K562 (cell line): ENCODE measurements at regions not wholly inside any gene's neighbourhood (a gene's known extent, or its start where the extent isn't known, plus 50 kb on each side); places are given as distances from the start of the nearest gene placed in this dataset.

Experiments used
- ATAC-seq: fragments of 200-7000 bp; cut with Tn5 transposase; 3 replicates; pipeline ENCODE4 v1.9.1; 2020; ENCODE audit warnings: moderate library complexity
- BruUV-seq: library from RNA; stranded (reverse); fragments of 400-500 nt; replicated peaks from 2 replicates; lab custom pipeline; 2021; lab: Mats Ljungman, UMichigan
- CTCF ChIA-PET: fragments of 300-600 bp; formaldehyde crosslinking; extraction: SDS; loops from one replicate; lab custom pipeline; 2021; ENCODE audit warnings: low intra/inter-chr PET ratio; lab: Yijun Ruan, JAX
- POLR2A ChIA-PET: fragments of 300-600, 350-650 bp; sonication (Branson Sonifier 250); formaldehyde crosslinking; extraction: SDS; loops from one replicate; lab custom pipeline; 2021; ENCODE audit warnings: antibody characterized with exemption, inconsistent platforms; lab: Yijun Ruan, JAX
- DNase-seq, 4 experiments: peaks; one replicate each; pipeline versions ENCODE4 v3.0.0 to v3.0.0-alpha.2; 2011 to 2018; ENCODE audit warnings: low spot score in 3 of 4, mixed read lengths in 3 of 4; ENCODE audit errors: extremely low read depth in 1 of 4
- FAIRE-seq: peaks from 2 replicates; lab custom pipeline; 2011; peaks lifted over from hg19 to GRCh38; lab: Jason Lieb, UNC
- H2AFZ ChIP-seq: 2 replicates; pipeline ENCODE4 v1.6.0; 2011; ENCODE audit warnings: low read depth, low read length, control low read depth, inconsistent platforms
- H3K27ac ChIP-seq: fragments of 200-600 bp; 3 replicates; pipeline ENCODE4 v1.8.0; 2011; ENCODE audit warnings: low read depth, mild to moderate bottlenecking, control low read depth, inconsistent platforms, low read length, moderate library complexity, mixed read lengths; ENCODE audit errors: extremely low read depth
- H3K27me3 ChIP-seq, 2 experiments: fragments of 300-600 bp in 1 of 2; 2 replicates in 1 of 2; 3 replicates in 1 of 2; pipeline versions ENCODE4 v1.6.0 to v1.8.0; 2011; ENCODE audit warnings: inconsistent platforms in 2 of 2, low read length in 2 of 2, mild to moderate bottlenecking in 1 of 2, mixed read lengths in 1 of 2, moderate library complexity in 1 of 2; ENCODE audit not compliant: control insufficient read depth in 2 of 2, insufficient read depth in 2 of 2
- H3K36me3 ChIP-seq: fragments of 300-600 bp; 3 replicates; pipeline ENCODE4 v1.8.0; 2011; ENCODE audit warnings: mild to moderate bottlenecking, low read length, inconsistent platforms; ENCODE audit not compliant: control insufficient read depth, insufficient read depth
- H3K4me1 ChIP-seq, 2 experiments: fragments of 200-600 bp in 1 of 2; replicated peaks in 1 of 2; 2 replicates in 1 of 2; 3 replicates in 1 of 2; pipeline versions ENCODE4 v1.5.1 to v1.8.0; 2011; ENCODE audit warnings: inconsistent platforms in 2 of 2, low read length in 2 of 2, mild to moderate bottlenecking in 1 of 2, mixed read lengths in 1 of 2, moderate library complexity in 1 of 2; ENCODE audit not compliant: control insufficient read depth in 2 of 2, insufficient read depth in 2 of 2
- H3K4me2 ChIP-seq: 2 replicates; pipeline ENCODE4 v1.6.1; 2011; ENCODE audit warnings: low read length, control low read depth, inconsistent platforms, mixed read lengths; ENCODE audit not compliant: insufficient read depth
- H3K4me3 ChIP-seq: fragments of 200-600 bp; sonication (generic), shearing (Covaris generic); 2 replicates; pipeline ENCODE4 v1.5.1; 2016; ENCODE audit warnings: control low read depth, inconsistent platforms
- H3K79me2 ChIP-seq: fragments of 200-600 bp; 3 replicates; pipeline ENCODE4 v1.8.0; 2011; ENCODE audit warnings: low read length, inconsistent platforms; ENCODE audit not compliant: control insufficient read depth, insufficient read depth
- H3K9ac ChIP-seq, 2 experiments: 2 replicates each; pipeline versions ENCODE4 v1.6.0 to v1.6.1; 2011; ENCODE audit warnings: low read depth in 2 of 2, low read length in 2 of 2, control low read depth in 1 of 2, inconsistent platforms in 1 of 2, mild to moderate bottlenecking in 1 of 2, mixed read lengths in 1 of 2; ENCODE audit not compliant: insufficient read depth in 1 of 2
- H3K9me1 ChIP-seq: one replicate; pipeline ENCODE4 v1.6.0; 2011; ENCODE audit warnings: inconsistent platforms, mild to moderate bottlenecking, low read length, moderate library complexity; ENCODE audit not compliant: control insufficient read depth, insufficient read depth
- H3K9me3 ChIP-seq: replicated peaks from 2 replicates; pipeline ENCODE4 v1.5.1; 2011; ENCODE audit warnings: low read depth, low read length, inconsistent platforms; ENCODE audit not compliant: control insufficient read depth, insufficient read depth
- H4K20me1 ChIP-seq: replicated peaks from 2 replicates; pipeline ENCODE4 v1.6.1; 2011; ENCODE audit warnings: low read length, inconsistent platforms, mixed read lengths; ENCODE audit not compliant: control insufficient read depth, insufficient read depth
- HDAC6 ChIP-seq: IDR thresholded peaks from 2 replicates; pipeline ENCODE4 v1.6.1; 2012; ENCODE audit warnings: low read depth, mild to moderate bottlenecking, control low read depth, inconsistent platforms, low read length, moderate library complexity
- MECOM ChIP-seq: fragments of 250-450 bp; sonication (Bioruptor Pico); IDR thresholded peaks from 2 replicates; pipeline ENCODE4 v1.8.0; 2022; ENCODE audit warnings: inconsistent platforms
- MEIS2 ChIP-seq: fragments of 450-650 bp; IDR thresholded peaks from 2 replicates; pipeline ENCODE4 v1.6.1; 2014; ENCODE audit warnings: mild to moderate bottlenecking; ENCODE audit not compliant: partially characterized antibody
- POLR2A ChIP-seq: fragments of 450-650 bp; conservative IDR thresholded peaks from 2 replicates; pipeline ENCODE4 v1.6.1; 2016
- ZBTB34 ChIP-seq: fragments of 250-450 bp; sonication (Bioruptor Pico); IDR thresholded peaks from 2 replicates; pipeline ENCODE4 v1.8.0; 2021; ENCODE audit warnings: mild to moderate bottlenecking, moderate library complexity
- ZNF57 ChIP-seq: fragments of 450-650 bp; formaldehyde crosslinking; IDR thresholded peaks from 2 replicates; pipeline ENCODE4 v1.4.0; 2020; ENCODE audit warnings: mild to moderate bottlenecking, moderate library complexity
- ZNF830 ChIP-seq: fragments of 250-450 bp; sonication (Bioruptor Pico); IDR thresholded peaks from 2 replicates; pipeline ENCODE4 v1.5.0; 2021; ENCODE audit warnings: mild to moderate bottlenecking
- WGBS: fragments of 100-300 bp; shearing (Covaris generic); methylation state at CpG from one replicate; pipeline ENCODE4 v1.1.6; 2016; ENCODE audit warnings: low coverage, mixed read lengths; ENCODE audit not compliant: insufficient coverage; ENCODE audit errors: missing lambda C conversion rate; 5-methylcytosine and 5-hydroxymethylcytosine counted together
- in situ Hi-C: fragments of 300-500 bp; cut with MboI; formaldehyde crosslinking; loops from 4 replicates; pipeline ENCODE4 v1.15.0; 2018; ENCODE audit warnings: inconsistent platforms, mixed read lengths
- intact Hi-C: fragments of 100-400 bp; cut with micrococcal nuclease; formaldehyde crosslinking; loops from 2 replicates; pipeline ENCODE4 v1.14.2; 2022
- TF ChIP-seq, protein P1 (sequence below): sonication (generic); formaldehyde crosslinking; IDR thresholded peaks from 2 replicates; pipeline ENCODE4 v1.8.1; 2023; ENCODE audit warnings: mild to moderate bottlenecking, missing genetic modification reagents

- TF ChIP-seq ZBTB34: no peak
- TF ChIP-seq ZNF57 (CRISPR knock-in tag): no peak
- TF ChIP-seq MEIS2: no peak
- TF ChIP-seq, protein P1, sequence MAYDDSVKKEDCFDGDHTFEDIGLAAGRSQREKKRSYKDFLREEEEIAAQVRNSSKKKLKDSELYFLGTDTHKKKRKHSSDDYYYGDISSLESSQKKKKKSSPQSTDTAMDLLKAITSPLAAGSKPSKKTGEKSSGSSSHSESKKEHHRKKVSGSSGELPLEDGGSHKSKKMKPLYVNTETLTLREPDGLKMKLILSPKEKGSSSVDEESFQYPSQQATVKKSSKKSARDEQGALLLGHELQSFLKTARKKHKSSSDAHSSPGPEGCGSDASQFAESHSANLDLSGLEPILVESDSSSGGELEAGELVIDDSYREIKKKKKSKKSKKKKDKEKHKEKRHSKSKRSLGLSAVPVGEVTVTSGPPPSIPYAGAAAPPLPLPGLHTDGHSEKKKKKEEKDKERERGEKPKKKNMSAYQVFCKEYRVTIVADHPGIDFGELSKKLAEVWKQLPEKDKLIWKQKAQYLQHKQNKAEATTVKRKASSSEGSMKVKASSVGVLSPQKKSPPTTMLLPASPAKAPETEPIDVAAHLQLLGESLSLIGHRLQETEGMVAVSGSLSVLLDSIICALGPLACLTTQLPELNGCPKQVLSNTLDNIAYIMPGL (CRISPR knock-in tag): no peak
These were observed 392.9 kb downstream of the PID1 start (continued) for GRCh38 chr2:228878138-228878537.

DNA sequence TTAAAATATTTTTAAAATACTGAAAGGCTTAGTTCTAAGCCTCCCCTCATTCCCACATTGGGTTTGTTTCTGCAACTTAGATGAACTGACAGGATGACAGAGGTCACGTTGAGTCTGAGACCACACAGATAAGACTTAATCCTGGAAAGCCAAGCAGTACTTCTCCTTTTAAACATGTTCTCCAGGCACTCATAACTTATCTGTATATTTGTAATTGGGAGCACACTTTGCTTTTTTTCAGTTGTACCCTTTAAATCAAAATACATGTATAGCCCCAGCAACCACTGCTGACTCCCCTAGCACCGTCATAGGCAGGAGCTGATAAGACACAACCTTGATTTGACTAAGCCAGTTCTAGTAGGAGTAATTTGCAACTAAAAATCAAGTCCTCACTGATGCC lies 394.8 kb downstream of the PID1 start:
- Histone ChIP-seq H4K20me1 (no peaks in the 10 kb centered on the region), H3K36me3 (no peaks in the 10 kb centered on the region), H3K4me3 (no peak overlapping the region), H3K9me1 (no peaks in the 10 kb centered on the region), H3K4me1 (no peaks in the 10 kb centered on the region), H2AFZ (no peak overlapping the region), H3K79me2 (no peaks in the 10 kb centered on the region), H3K9ac (no peak overlapping the region), H3K4me2 (no peak overlapping the region), H3K27me3 (no peaks in the 10 kb centered on the region), H3K27ac (no peak overlapping the region), H3K9me3 (no peaks in the 10 kb centered on the region)
- ChIA-PET POLR2A (no interaction called here), CTCF (no interaction called here)
- FAIRE-seq (no peak), DNase-seq (no peak), ATAC-seq (no peak)
- in situ Hi-C loops: no loop called here
- intact Hi-C loops: no loop called here
- 0% methylated on average over 2 of the region's 2 CpGs for WGBS
- no TSS peak for BruUV-seq
- TF ChIP-seq ZNF830 (CRISPR knock-in tag) (no peak), HDAC6 (no peak), POLR2A (no peak), MECOM (no peak)
